GM12864 (cell line): ENCODE measurements at regions not wholly inside any gene's neighbourhood (a gene's known extent, or its start where the extent isn't known, plus 50 kb on each side); places are given as distances from the start of the nearest gene placed in this dataset.

Experiments
- DNase-seq: peaks from one replicate; pipeline ENCODE4 v3.0.0-alpha.2; 2011; ENCODE audit warnings: low read depth
- H3K4me3 ChIP-seq: 2 replicates; pipeline ENCODE4 v1.5.1; 2011; ENCODE audit warnings: mild to moderate bottlenecking, low read depth, low read length, control low read depth
- CTCF ChIP-seq: IDR thresholded peaks from 2 replicates; pipeline ENCODE4 v1.5.1; 2011; ENCODE audit warnings: low read depth, mild to moderate bottlenecking, moderate library complexity, low read length, control low read depth, inconsistent platforms; ENCODE audit errors: missing control alignments

DNA sequence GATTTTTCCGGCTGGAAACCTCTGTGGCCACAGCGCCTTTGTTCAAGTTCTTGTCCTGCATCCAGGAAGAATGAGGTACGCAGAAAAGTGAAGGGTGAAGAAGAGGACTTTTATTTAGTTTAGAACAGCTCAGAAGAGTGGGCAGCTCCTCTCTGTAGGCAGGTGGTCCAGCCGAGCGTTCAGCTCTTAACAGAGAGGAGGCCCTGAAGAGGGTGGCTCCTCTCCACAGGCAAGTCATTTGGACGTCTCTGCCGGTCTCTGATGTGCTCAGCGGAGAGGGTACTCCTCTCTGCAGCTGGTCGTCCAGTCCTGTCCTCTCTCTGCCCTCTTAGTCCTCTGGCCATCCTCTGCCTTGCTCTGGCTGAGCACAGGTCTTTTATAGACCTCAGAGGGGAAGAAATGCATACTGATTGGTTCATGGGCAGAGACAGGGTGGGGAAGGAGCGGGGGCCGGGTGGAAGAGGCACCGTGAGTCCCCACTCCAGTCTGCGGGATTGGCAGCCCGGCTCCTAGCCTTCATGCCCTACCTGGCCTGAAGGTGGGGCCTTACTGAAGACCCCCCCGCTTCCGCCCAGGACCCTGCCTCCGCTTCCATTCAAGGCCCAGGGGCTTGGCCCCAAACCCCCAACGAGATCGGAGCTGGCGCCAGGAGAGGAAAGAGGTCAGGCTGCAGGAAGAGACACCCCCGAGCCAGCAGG lies 70.0 kb upstream of the NKD1 start:
- no peak overlapping the region for H3K4me3 ChIP-seq
- no peak for DNase-seq
- no peak for TF ChIP-seq CTCF

- DNase-seq: no peak
- H3K4me3 ChIP-seq: no peak overlapping the region
- TF ChIP-seq CTCF: no peak
Observed at GRCh38 chr16:50476486-50477255, 71.5 kb upstream of the NKD1 start.

- DNase-seq: no peak
- H3K4me3 ChIP-seq: no peak overlapping the region
- TF ChIP-seq CTCF: no peak
Observed at GRCh38 chr16:50475170-50475569, 73.0 kb upstream of the NKD1 start.

- no peak overlapping the region for H3K4me3 ChIP-seq
- DNase-seq: no peak
- TF ChIP-seq CTCF: no peak
Observed at GRCh38 chr16:50474138-50474537, 74.1 kb upstream of the NKD1 start.

- TF ChIP-seq CTCF: no peak
- DNase-seq: peak; percentile 53
Observed at GRCh38 chr16:50473356-50473945, 74.7 kb upstream of the NKD1 start.

GRCh38 chr16:50472472-50472871 lies 75.7 kb upstream of the NKD1 start:
- H3K4me3 ChIP-seq: no peak overlapping the region
- DNase-seq: no peak
- no peak for TF ChIP-seq CTCF

More at GRCh38 chr16:50473356-50473945, 74.7 kb upstream of the NKD1 start:
- H3K4me3 ChIP-seq: no peak overlapping the region

GRCh38 chr16:50470687-50471086 lies 77.5 kb upstream of the NKD1 start:
- no peak for DNase-seq
- H3K4me3 ChIP-seq: no peak overlapping the region
- no peak for TF ChIP-seq CTCF
